ENCODE measurements at regions not wholly inside any gene's neighbourhood (a gene's known extent, or its start where the extent isn't known, plus 50 kb on each side); places are given as distances from the start of the nearest gene placed in this dataset.
"Not testable (repeated sequence)": the region's sequence is repeated elsewhere in the genome, so short reads cannot be mapped to it uniquely, and the experiment has no call there.

- no peaks in the 10 kb centered on the region for H3K4me1 ChIP-seq (ENCODE audit: control insufficient read depth, insufficient read depth, low read length)
- H3K4me3 ChIP-seq (ENCODE audit: low read length): no peak overlapping the region
- WGBS (ENCODE audit: insufficient coverage, insufficient read length): no CpG with 5 or more reads among the region's 4 CpGs
- no peaks in the 10 kb centered on the region for H3K27me3 ChIP-seq (ENCODE audit: control insufficient read depth, insufficient read depth, low read length)
- H3K36me3 ChIP-seq (ENCODE audit: control insufficient read depth, insufficient read depth, low read length): no peaks in the 10 kb centered on the region
- no peak overlapping the region for H3K27ac ChIP-seq (ENCODE audit: low read length)
- no peaks in the 10 kb centered on the region for H3K9me3 ChIP-seq (ENCODE audit: control insufficient read depth, insufficient read depth, low read length)
- no peak for DNase-seq (ENCODE audit: low read depth, low spot score)
These were observed 206.3 kb upstream of the NR5A2 start for GRCh38 chr1:199821029-199821779.

GRCh38 chr1:199832451-199832850 lies 195.1 kb upstream of the NR5A2 start:
- Histone ChIP-seq H3K4me3 (ENCODE audit: low read length) (no peak overlapping the region), H3K27ac (ENCODE audit: low read length) (no peak overlapping the region), H3K27me3 (ENCODE audit: control insufficient read depth, insufficient read depth, low read length) (no peaks in the 10 kb centered on the region), H3K36me3 (ENCODE audit: control insufficient read depth, insufficient read depth, low read length) (no peaks in the 10 kb centered on the region), H3K9me3 (ENCODE audit: control insufficient read depth, insufficient read depth, low read length) (no peaks in the 10 kb centered on the region), H3K4me1 (ENCODE audit: control insufficient read depth, insufficient read depth, low read length) (no peaks in the 10 kb centered on the region)
- no CpG with 5 or more reads among the region's 2 CpGs for whole genome bisulfite sequencing (ENCODE audit: insufficient coverage, insufficient read length)
- no peak for DNase-seq (ENCODE audit: low read depth, low spot score)

- H3K9me3 ChIP-seq (ENCODE audit: control insufficient read depth, insufficient read depth, low read length): no peaks in the 10 kb centered on the region
- H3K36me3 ChIP-seq (ENCODE audit: control insufficient read depth, insufficient read depth, low read length): no peaks in the 10 kb centered on the region
- H3K27me3 ChIP-seq (ENCODE audit: control insufficient read depth, insufficient read depth, low read length): no peaks in the 10 kb centered on the region
- H3K4me3 ChIP-seq (ENCODE audit: low read length): no peak overlapping the region
- no CpG with 5 or more reads among the region's 1 CpG for WGBS (ENCODE audit: insufficient coverage, insufficient read length)
- H3K27ac ChIP-seq (ENCODE audit: low read length): no peak overlapping the region
- no peak for DNase-seq (ENCODE audit: low read depth, low spot score)
- H3K4me1 ChIP-seq (ENCODE audit: control insufficient read depth, insufficient read depth, low read length): no peaks in the 10 kb centered on the region
These were observed 192.8 kb upstream of the NR5A2 start for GRCh38 chr1:199834711-199835110.

GRCh38 chr1:199836430-199836829 lies 191.1 kb upstream of the NR5A2 start:
- WGBS (ENCODE audit: insufficient coverage, insufficient read length): no CpG with 5 or more reads among the region's 2 CpGs
- H3K27ac ChIP-seq (ENCODE audit: low read length): no peak overlapping the region
- no peaks in the 10 kb centered on the region for H3K36me3 ChIP-seq (ENCODE audit: control insufficient read depth, insufficient read depth, low read length)
- H3K27me3 ChIP-seq (ENCODE audit: control insufficient read depth, insufficient read depth, low read length): no peaks in the 10 kb centered on the region
- no peaks in the 10 kb centered on the region for H3K4me1 ChIP-seq (ENCODE audit: control insufficient read depth, insufficient read depth, low read length)
- no peak overlapping the region for H3K4me3 ChIP-seq (ENCODE audit: low read length)
- no peaks in the 10 kb centered on the region for H3K9me3 ChIP-seq (ENCODE audit: control insufficient read depth, insufficient read depth, low read length)
- no peak for DNase-seq (ENCODE audit: low read depth, low spot score)

GRCh38 chr1:199837321-199837720 lies 190.2 kb upstream of the NR5A2 start:
- Histone ChIP-seq H3K4me1 (ENCODE audit: control insufficient read depth, insufficient read depth, low read length) (no peaks in the 10 kb centered on the region), H3K36me3 (ENCODE audit: control insufficient read depth, insufficient read depth, low read length) (no peaks in the 10 kb centered on the region), H3K9me3 (ENCODE audit: control insufficient read depth, insufficient read depth, low read length) (no peaks in the 10 kb centered on the region), H3K27me3 (ENCODE audit: control insufficient read depth, insufficient read depth, low read length) (no peaks in the 10 kb centered on the region), H3K4me3 (ENCODE audit: low read length) (no peak overlapping the region), H3K27ac (ENCODE audit: low read length) (no peak overlapping the region)
- no peak for DNase-seq (ENCODE audit: low read depth, low spot score)
- WGBS (ENCODE audit: insufficient coverage, insufficient read length): no CpG with 5 or more reads among the region's 1 CpG

- H3K4me1 ChIP-seq (ENCODE audit: control insufficient read depth, insufficient read depth, low read length); H3K36me3 ChIP-seq (ENCODE audit: control insufficient read depth, insufficient read depth, low read length); DNase-seq (ENCODE audit: low read depth, low spot score); H3K4me3 ChIP-seq (ENCODE audit: low read length); H3K9me3 ChIP-seq (ENCODE audit: control insufficient read depth, insufficient read depth, low read length); H3K27me3 ChIP-seq (ENCODE audit: control insufficient read depth, insufficient read depth, low read length); H3K27ac ChIP-seq (ENCODE audit: low read length): not testable (repeated sequence)
- no CpG with 5 or more reads among the region's 8 CpGs for WGBS (ENCODE audit: insufficient coverage, insufficient read length)
These were observed 187.9 kb upstream of the NR5A2 start for GRCh38 chr1:199839608-199840007.

- H3K27me3 ChIP-seq (ENCODE audit: control insufficient read depth, insufficient read depth, low read length); H3K4me3 ChIP-seq (ENCODE audit: low read length); H3K9me3 ChIP-seq (ENCODE audit: control insufficient read depth, insufficient read depth, low read length); H3K36me3 ChIP-seq (ENCODE audit: control insufficient read depth, insufficient read depth, low read length); H3K27ac ChIP-seq (ENCODE audit: low read length); H3K4me1 ChIP-seq (ENCODE audit: control insufficient read depth, insufficient read depth, low read length); DNase-seq (ENCODE audit: low read depth, low spot score): not testable (repeated sequence)
- no CpG with 5 or more reads among the region's 2 CpGs for WGBS (ENCODE audit: insufficient coverage, insufficient read length)
These were observed 184.4 kb upstream of the NR5A2 start for GRCh38 chr1:199843096-199843495.

- DNase-seq (ENCODE audit: low read depth, low spot score): no peak
- WGBS (ENCODE audit: insufficient coverage, insufficient read length): 100% methylated on average over 1 of the region's 2 CpGs
- Histone ChIP-seq H3K36me3 (ENCODE audit: control insufficient read depth, insufficient read depth, low read length) (no peaks in the 10 kb centered on the region), H3K4me3 (ENCODE audit: low read length) (no peak overlapping the region), H3K27me3 (ENCODE audit: control insufficient read depth, insufficient read depth, low read length) (no peaks in the 10 kb centered on the region), H3K9me3 (ENCODE audit: control insufficient read depth, insufficient read depth, low read length) (no peaks in the 10 kb centered on the region), H3K27ac (ENCODE audit: low read length) (no peak overlapping the region), H3K4me1 (ENCODE audit: control insufficient read depth, insufficient read depth, low read length) (no peaks in the 10 kb centered on the region)
These were observed 183.6 kb upstream of the NR5A2 start for GRCh38 chr1:199843861-199844260.

GRCh38 chr1:199847021-199847420 lies 180.5 kb upstream of the NR5A2 start:
- no peak overlapping the region for H3K27ac ChIP-seq (ENCODE audit: low read length)
- no CpG with 5 or more reads among the region's 8 CpGs for WGBS (ENCODE audit: insufficient coverage, insufficient read length)

GRCh38 chr1:199851439-199852140 lies 175.9 kb upstream of the NR5A2 start:
- no CpG with 5 or more reads among the region's 2 CpGs for WGBS (ENCODE audit: insufficient coverage, insufficient read length)

More at GRCh38 chr1:199847021-199847420, 180.5 kb upstream of the NR5A2 start:
- no peak overlapping the region for H3K4me3 ChIP-seq (ENCODE audit: low read length)
- no peaks in the 10 kb centered on the region for H3K36me3 ChIP-seq (ENCODE audit: control insufficient read depth, insufficient read depth, low read length)
- H3K9me3 ChIP-seq (ENCODE audit: control insufficient read depth, insufficient read depth, low read length): no peaks in the 10 kb centered on the region
- H3K27me3 ChIP-seq (ENCODE audit: control insufficient read depth, insufficient read depth, low read length): no peaks in the 10 kb centered on the region
- no peaks in the 10 kb centered on the region for H3K4me1 ChIP-seq (ENCODE audit: control insufficient read depth, insufficient read depth, low read length)
- DNase-seq (ENCODE audit: low read depth, low spot score): no peak

More at GRCh38 chr1:199851439-199852140, 175.9 kb upstream of the NR5A2 start:
- Histone ChIP-seq H3K27ac (ENCODE audit: low read length) (no peak overlapping the region), H3K27me3 (ENCODE audit: control insufficient read depth, insufficient read depth, low read length) (no peaks in the 10 kb centered on the region), H3K4me1 (ENCODE audit: control insufficient read depth, insufficient read depth, low read length) (peaks cover 1% of the 10 kb centered on the region; the same call in 1 of the 2 replicates), H3K36me3 (ENCODE audit: control insufficient read depth, insufficient read depth, low read length) (no peaks in the 10 kb centered on the region), H3K9me3 (ENCODE audit: control insufficient read depth, insufficient read depth, low read length) (no peaks in the 10 kb centered on the region), H3K4me3 (ENCODE audit: low read length) (no peak overlapping the region)
- no peak for DNase-seq (ENCODE audit: low read depth, low spot score)
